ENCODE measurements at regions not wholly inside any gene's neighbourhood (a gene's known extent, or its start where the extent isn't known, plus 50 kb on each side); places are given as distances from the start of the nearest gene placed in this dataset.

DNA sequence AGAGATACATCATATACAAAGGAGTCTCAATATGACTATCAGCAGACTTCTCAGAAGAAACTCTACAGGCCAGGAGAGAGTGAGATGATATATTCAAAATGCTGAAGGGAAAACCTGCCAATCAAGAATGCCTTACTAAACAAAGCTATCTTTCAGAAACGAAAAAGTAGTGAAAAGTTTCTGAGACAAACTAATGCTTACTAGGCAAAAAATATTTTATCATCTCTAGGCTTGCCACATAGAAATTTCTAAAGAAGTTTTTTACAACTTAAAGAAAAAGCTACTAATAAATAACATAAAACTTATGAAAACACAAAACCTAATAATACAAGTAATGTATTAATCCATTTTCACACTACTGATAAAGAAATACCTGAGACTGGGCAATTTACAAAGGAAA, 59.9 kb upstream of the SPEF2 start:
- TF ChIP-seq, protein P1, sequence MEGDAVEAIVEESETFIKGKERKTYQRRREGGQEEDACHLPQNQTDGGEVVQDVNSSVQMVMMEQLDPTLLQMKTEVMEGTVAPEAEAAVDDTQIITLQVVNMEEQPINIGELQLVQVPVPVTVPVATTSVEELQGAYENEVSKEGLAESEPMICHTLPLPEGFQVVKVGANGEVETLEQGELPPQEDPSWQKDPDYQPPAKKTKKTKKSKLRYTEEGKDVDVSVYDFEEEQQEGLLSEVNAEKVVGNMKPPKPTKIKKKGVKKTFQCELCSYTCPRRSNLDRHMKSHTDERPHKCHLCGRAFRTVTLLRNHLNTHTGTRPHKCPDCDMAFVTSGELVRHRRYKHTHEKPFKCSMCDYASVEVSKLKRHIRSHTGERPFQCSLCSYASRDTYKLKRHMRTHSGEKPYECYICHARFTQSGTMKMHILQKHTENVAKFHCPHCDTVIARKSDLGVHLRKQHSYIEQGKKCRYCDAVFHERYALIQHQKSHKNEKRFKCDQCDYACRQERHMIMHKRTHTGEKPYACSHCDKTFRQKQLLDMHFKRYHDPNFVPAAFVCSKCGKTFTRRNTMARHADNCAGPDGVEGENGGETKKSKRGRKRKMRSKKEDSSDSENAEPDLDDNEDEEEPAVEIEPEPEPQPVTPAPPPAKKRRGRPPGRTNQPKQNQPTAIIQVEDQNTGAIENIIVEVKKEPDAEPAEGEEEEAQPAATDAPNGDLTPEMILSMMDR (IDR thresholded peaks at IDR 0.05): no peak
- no peak for TF ChIP-seq POLR2A (IDR thresholded peaks at IDR 0.05)

Data from Peyer's patch (tissue), 4 donors.